Activated CD8-positive, alpha-beta memory T cell treated with anti-CD3 and anti-CD28 coated beads, Interleukin-2, amount 10 ng/mL, durations not matched to agents 7 days and 5 days (primary cell): ENCODE measurements at regions not wholly inside any gene's neighbourhood (a gene's known extent, or its start where the extent isn't known, plus 50 kb on each side); places are given as distances from the start of the nearest gene placed in this dataset.

Experiments used
- ATAC-seq: fragments of 150-1000 bp; cut with Tn5 transposase; one replicate; pipeline ENCODE4 v1.10.0; 2021; ENCODE audit warnings: moderate library complexity
- CTCF ChIA-PET: fragments of 350-600 bp; sonication (Branson Sonifier 250); formaldehyde crosslinking; loops from one replicate; lab custom pipeline; 2021; ENCODE audit warnings: antibody characterized with exemption; lab: Charles Lee
- DNase-seq: peaks from one replicate; pipeline ENCODE4 v3.0.0-alpha.2; 2020
- H3K27ac Mint-ChIP-seq: one replicate; pipeline ENCODE4 v1.8.0; 2021; ENCODE audit warnings: mild to moderate bottlenecking, mixed read lengths
- H3K27me3 Mint-ChIP-seq: one replicate; pipeline ENCODE4 v1.8.0; 2021; ENCODE audit warnings: mixed read lengths
- H3K36me3 Mint-ChIP-seq: one replicate; pipeline ENCODE4 v1.8.0; 2021; ENCODE audit warnings: mild to moderate bottlenecking, mixed read lengths
- H3K4me1 Mint-ChIP-seq: one replicate; pipeline ENCODE4 v1.8.0; 2021; ENCODE audit warnings: mixed read lengths
- H3K4me3 Mint-ChIP-seq: one replicate; pipeline ENCODE4 v1.8.0; 2021; ENCODE audit warnings: mild to moderate bottlenecking, moderate library complexity, mixed read lengths
- H3K9me3 Mint-ChIP-seq: one replicate; pipeline ENCODE4 v1.8.0; 2022; ENCODE audit warnings: low read depth, mixed read lengths

- H3K4me3 Mint-ChIP-seq = no peak overlapping the region
- H3K27me3 Mint-ChIP-seq = peaks cover 6% of the 10 kb centered on the region
- H3K4me1 Mint-ChIP-seq = peaks cover 4% of the 10 kb centered on the region
- ATAC-seq = no peak
- no peak overlapping the region for H3K27ac Mint-ChIP-seq
- no peak for DNase-seq
- H3K9me3 Mint-ChIP-seq = no peaks in the 10 kb centered on the region
- CTCF ChIA-PET = interaction anchor here (1.5 kb wide), 1 partner anchor 15 kb away, joined by 5 read pairs; no protein-coding TSS in a partner anchor
- H3K36me3 Mint-ChIP-seq = no peaks in the 10 kb centered on the region
Observed at GRCh38 chr12:21713133-21713532, 55.5 kb upstream of the LDHB start.

- Mint-ChIP-seq H3K9me3 (no peaks in the 10 kb centered on the region), H3K4me1 (peaks cover 4% of the 10 kb centered on the region), H3K4me3 (no peak overlapping the region), H3K27ac (no peak overlapping the region), H3K36me3 (no peaks in the 10 kb centered on the region), H3K27me3 (peaks cover 6% of the 10 kb centered on the region)
- no peak for ATAC-seq
- CTCF ChIA-PET = interaction anchor here (1.0 kb wide), 1 partner anchor 14 kb away, joined by 4 read pairs; no protein-coding TSS in a partner anchor
- DNase-seq = no peak
Observed at GRCh38 chr12:21710958-21711775, 53.5 kb upstream of the LDHB start.
